Activated CD4-positive, alpha-beta memory T cell treated with anti-CD3 and anti-CD28 coated beads, Interleukin-2, amount 10 ng/mL, durations not matched to agents 7 days and 5 days (primary cell): ENCODE measurements at regions not wholly inside any gene's neighbourhood (a gene's known extent, or its start where the extent isn't known, plus 50 kb on each side); places are given as distances from the start of the nearest gene placed in this dataset.

Experiments
- CTCF ChIA-PET: fragments of 350-600 bp; sonication (Branson Sonifier 250); formaldehyde crosslinking; loops from one replicate; lab custom pipeline; 2021; ENCODE audit warnings: antibody characterized with exemption, inconsistent platforms; lab: Charles Lee
- POLR2A ChIA-PET: fragments of 350-600 bp; sonication (Branson Sonifier 250); formaldehyde crosslinking; loops from one replicate; lab custom pipeline; 2021; ENCODE audit warnings: antibody characterized with exemption; lab: Charles Lee
- DNase-seq: peaks from one replicate; pipeline ENCODE4 v3.0.0-alpha.2; 2020
- H3K27ac Mint-ChIP-seq: one replicate; pipeline ENCODE4 v1.8.0; 2021; ENCODE audit warnings: mild to moderate bottlenecking, mixed read lengths
- H3K27me3 Mint-ChIP-seq: one replicate; pipeline ENCODE4 v1.8.0; 2021; ENCODE audit warnings: mixed read lengths
- H3K36me3 Mint-ChIP-seq: one replicate; pipeline ENCODE4 v1.8.0; 2021; ENCODE audit warnings: low read depth, mixed read lengths
- H3K4me1 Mint-ChIP-seq: one replicate; pipeline ENCODE4 v1.8.0; 2021; ENCODE audit warnings: mixed read lengths
- H3K4me3 Mint-ChIP-seq: one replicate; pipeline ENCODE4 v1.8.0; 2021; ENCODE audit warnings: mild to moderate bottlenecking, mixed read lengths
- H3K9me3 Mint-ChIP-seq: one replicate; pipeline ENCODE4 v1.8.0; 2021; ENCODE audit warnings: mixed read lengths

- Mint-ChIP-seq H3K27me3 (peaks cover 8% of the 10 kb centered on the region), H3K36me3 (no peaks in the 10 kb centered on the region), H3K27ac (no peak overlapping the region), H3K4me1 (no peaks in the 10 kb centered on the region), H3K4me3 (no peak overlapping the region), H3K9me3 (no peaks in the 10 kb centered on the region)
- DNase-seq = no peak
- POLR2A ChIA-PET = no interaction called here
- CTCF ChIA-PET = interaction anchor here (1.4 to 7.9 kb wide), 3 partner anchors 152 to 338 kb away, joined by 4 to 112 read pairs (median 13); no protein-coding TSS in a partner anchor
These were observed 76.4 kb upstream of the DNAH14 start for GRCh38 chr1:224852901-224853568.

GRCh38 chr1:224856973-224857372 is 72.5 kb upstream of the DNAH14 start:
- no peak for DNase-seq
- H3K4me3 Mint-ChIP-seq = no peak overlapping the region
- ChIA-PET CTCF (interaction anchor here (7.9 kb wide), 1 partner anchor 342 kb away, joined by 112 read pairs; no protein-coding TSS in a partner anchor), POLR2A (no interaction called here)
- H3K27me3 Mint-ChIP-seq = peaks cover 10% of the 10 kb centered on the region
- H3K9me3 Mint-ChIP-seq = no peaks in the 10 kb centered on the region
- H3K27ac Mint-ChIP-seq = no peak overlapping the region
- H3K36me3 Mint-ChIP-seq = no peaks in the 10 kb centered on the region
- no peaks in the 10 kb centered on the region for H3K4me1 Mint-ChIP-seq

GRCh38 chr1:224859651-224860050 is 69.8 kb upstream of the DNAH14 start:
- Mint-ChIP-seq H3K27ac (no peak overlapping the region), H3K36me3 (no peaks in the 10 kb centered on the region), H3K27me3 (peaks cover 4% of the 10 kb centered on the region), H3K9me3 (no peaks in the 10 kb centered on the region), H3K4me1 (no peaks in the 10 kb centered on the region), H3K4me3 (no peak overlapping the region)
- ChIA-PET POLR2A (no interaction called here), CTCF (no interaction called here)
- no peak for DNase-seq

GRCh38 chr1:224860488-224861338 is 68.8 kb upstream of the DNAH14 start:
- DNase-seq = no peak
- peaks cover 2% of the 10 kb centered on the region for H3K9me3 Mint-ChIP-seq
- no peak overlapping the region for H3K4me3 Mint-ChIP-seq
- POLR2A ChIA-PET = no interaction called here
- no peaks in the 10 kb centered on the region for H3K4me1 Mint-ChIP-seq
- H3K27ac Mint-ChIP-seq = no peak overlapping the region
- peaks cover 4% of the 10 kb centered on the region for H3K27me3 Mint-ChIP-seq
- no peaks in the 10 kb centered on the region for H3K36me3 Mint-ChIP-seq
- CTCF ChIA-PET = interaction anchor here (1.1 kb wide), 1 partner anchor 9 kb away, joined by 3 read pairs; no protein-coding TSS in a partner anchor

- H3K27me3 Mint-ChIP-seq = peaks cover 4% of the 10 kb centered on the region
- CTCF ChIA-PET = interaction anchor here (1.1 kb wide), 1 partner anchor 10 kb away, joined by 3 read pairs; no protein-coding TSS in a partner anchor
- H3K9me3 Mint-ChIP-seq = peaks cover 3% of the 10 kb centered on the region
- H3K4me1 Mint-ChIP-seq = no peaks in the 10 kb centered on the region
- no peaks in the 10 kb centered on the region for H3K36me3 Mint-ChIP-seq
- POLR2A ChIA-PET = no interaction called here
- no peak for DNase-seq
- no peak overlapping the region for H3K27ac Mint-ChIP-seq
- no peak overlapping the region for H3K4me3 Mint-ChIP-seq
These were observed 68.1 kb upstream of the DNAH14 start for GRCh38 chr1:224861339-224861716.

GRCh38 chr1:224863486-224863885 is 66.0 kb upstream of the DNAH14 start:
- Mint-ChIP-seq H3K27ac (no peak overlapping the region), H3K36me3 (no peaks in the 10 kb centered on the region), H3K4me1 (no peaks in the 10 kb centered on the region), H3K27me3 (peaks cover 4% of the 10 kb centered on the region), H3K9me3 (peaks cover 3% of the 10 kb centered on the region), H3K4me3 (no peak overlapping the region)
- POLR2A ChIA-PET = no interaction called here
- no peak for DNase-seq
- CTCF ChIA-PET = interaction anchor here (1.0 to 2.4 kb wide), 2 partner anchors 12 to 219 kb away, joined by 3 to 12 read pairs; no protein-coding TSS in a partner anchor

GRCh38 chr1:224864006-224864405 is 65.5 kb upstream of the DNAH14 start:
- ChIA-PET POLR2A (no interaction called here), CTCF (interaction anchor here (2.4 kb wide), 1 partner anchor 13 kb away, joined by 12 read pairs; no protein-coding TSS in a partner anchor)
- H3K36me3 Mint-ChIP-seq = no peaks in the 10 kb centered on the region
- no peaks in the 10 kb centered on the region for H3K4me1 Mint-ChIP-seq
- peaks cover 3% of the 10 kb centered on the region for H3K9me3 Mint-ChIP-seq
- DNase-seq = no peak
- no peak overlapping the region for H3K27ac Mint-ChIP-seq
- H3K4me3 Mint-ChIP-seq = no peak overlapping the region
- H3K27me3 Mint-ChIP-seq = peaks cover 2% of the 10 kb centered on the region

GRCh38 chr1:224865510-224865909 is 64.0 kb upstream of the DNAH14 start:
- H3K36me3 Mint-ChIP-seq = no peaks in the 10 kb centered on the region
- no peak overlapping the region for H3K27ac Mint-ChIP-seq
- CTCF ChIA-PET = no interaction called here
- H3K27me3 Mint-ChIP-seq = peaks cover 2% of the 10 kb centered on the region
- peaks cover 3% of the 10 kb centered on the region for H3K9me3 Mint-ChIP-seq
- no peak for DNase-seq
- POLR2A ChIA-PET = no interaction called here
- no peak overlapping the region for H3K4me3 Mint-ChIP-seq
- H3K4me1 Mint-ChIP-seq = no peaks in the 10 kb centered on the region

GRCh38 chr1:224866940-224867339 is 62.5 kb upstream of the DNAH14 start:
- H3K27me3 Mint-ChIP-seq = peaks cover 2% of the 10 kb centered on the region
- H3K9me3 Mint-ChIP-seq = peaks cover 3% of the 10 kb centered on the region
- ChIA-PET POLR2A (no interaction called here), CTCF (no interaction called here)
- H3K4me1 Mint-ChIP-seq = no peaks in the 10 kb centered on the region
- DNase-seq = no peak
- no peak overlapping the region for H3K4me3 Mint-ChIP-seq
- no peak overlapping the region for H3K27ac Mint-ChIP-seq
- no peaks in the 10 kb centered on the region for H3K36me3 Mint-ChIP-seq

GRCh38 chr1:224867715-224868114 is 61.8 kb upstream of the DNAH14 start:
- H3K4me3 Mint-ChIP-seq = no peak overlapping the region

GRCh38 chr1:224872832-224873433 is 56.5 kb upstream of the DNAH14 start:
- peaks cover 9% of the 10 kb centered on the region for H3K27me3 Mint-ChIP-seq
- H3K9me3 Mint-ChIP-seq = no peaks in the 10 kb centered on the region
- no peaks in the 10 kb centered on the region for H3K36me3 Mint-ChIP-seq
- ChIA-PET CTCF (no interaction called here), POLR2A (no interaction called here)
- H3K27ac Mint-ChIP-seq = no peak overlapping the region
- H3K4me1 Mint-ChIP-seq = no peaks in the 10 kb centered on the region
- H3K4me3 Mint-ChIP-seq = no peak overlapping the region
- DNase-seq = no peak

More at GRCh38 chr1:224867715-224868114, 61.8 kb upstream of the DNAH14 start:
- no peaks in the 10 kb centered on the region for H3K4me1 Mint-ChIP-seq
- ChIA-PET CTCF (no interaction called here), POLR2A (no interaction called here)
- DNase-seq = no peak
- peaks cover 2% of the 10 kb centered on the region for H3K27me3 Mint-ChIP-seq
- no peak overlapping the region for H3K27ac Mint-ChIP-seq
- peaks cover 3% of the 10 kb centered on the region for H3K9me3 Mint-ChIP-seq
- no peaks in the 10 kb centered on the region for H3K36me3 Mint-ChIP-seq

- no peak overlapping the region for H3K4me3 Mint-ChIP-seq
- no peak for DNase-seq
- H3K27ac Mint-ChIP-seq = no peak overlapping the region
- no peaks in the 10 kb centered on the region for H3K4me1 Mint-ChIP-seq
- ChIA-PET CTCF (no interaction called here), POLR2A (no interaction called here)
- H3K27me3 Mint-ChIP-seq = peaks cover 9% of the 10 kb centered on the region
- no peaks in the 10 kb centered on the region for H3K9me3 Mint-ChIP-seq
- H3K36me3 Mint-ChIP-seq = no peaks in the 10 kb centered on the region
These were observed 55.8 kb upstream of the DNAH14 start for GRCh38 chr1:224873434-224874369.
